HepG2 (cell line): ENCODE measurements at regions not wholly inside any gene's neighbourhood (a gene's known extent, or its start where the extent isn't known, plus 50 kb on each side); places are given as distances from the start of the nearest gene placed in this dataset.

Experiments used
- ATAC-seq: fragments of 200-7000 bp; cut with Tn5 transposase; 3 replicates; pipeline ENCODE4 v1.9.1; 2020; ENCODE audit warnings: mild to moderate bottlenecking, moderate library complexity
- BruUV-seq: library from RNA; stranded (reverse); fragments of 400-500 nt; replicated peaks from 2 replicates; lab custom pipeline; 2021; lab: Mats Ljungman, UMichigan
- CTCF ChIA-PET: fragments of 300-600 bp; formaldehyde crosslinking; extraction: SDS; loops from one replicate; lab custom pipeline; 2021; ENCODE audit warnings: low total read pairs, inconsistent platforms, low intra/inter-chr PET ratio; lab: Yijun Ruan, JAX
- POLR2A ChIA-PET: fragments of 350-600 bp; sonication (Branson Sonifier 250); formaldehyde crosslinking; loops from one replicate; lab custom pipeline; 2020; ENCODE audit warnings: antibody characterized with exemption, inconsistent platforms; lab: Yijun Ruan, JAX
- DNase-seq: peaks from one replicate; pipeline ENCODE4 v3.0.0-alpha.2; 2015; ENCODE audit warnings: low spot score
- FAIRE-seq: peaks from 3 replicates; lab custom pipeline; 2011; peaks lifted over from hg19 to GRCh38; lab: Jason Lieb, UNC
- H2AFZ ChIP-seq: one replicate; pipeline ENCODE4 v1.6.1; 2011; ENCODE audit warnings: low read length, inconsistent platforms
- H3K27ac ChIP-seq: fragments of 300-600 bp; 3 replicates; pipeline ENCODE4 v1.8.0; 2011; ENCODE audit warnings: mixed run types, mild to moderate bottlenecking, mixed read lengths, low read length, inconsistent platforms; ENCODE audit not compliant: insufficient read depth; ENCODE audit errors: extremely low read length
- H3K27me3 ChIP-seq, 2 experiments: fragments of 200-600 bp in 1 of 2; 2 replicates in 1 of 2; 3 replicates in 1 of 2; pipeline versions ENCODE4 v1.6.0 to v1.8.0; 2011; ENCODE audit warnings: low read length in 2 of 2, mild to moderate bottlenecking in 2 of 2, moderate library complexity in 2 of 2, inconsistent platforms in 1 of 2; ENCODE audit not compliant: insufficient read depth in 2 of 2, control insufficient read depth in 1 of 2
- H3K36me3 ChIP-seq, 2 experiments: fragments of 200-600 bp in 1 of 2; replicated peaks in 1 of 2; 2 replicates in 1 of 2; 3 replicates in 1 of 2; pipeline versions ENCODE4 v1.5.1 to v1.8.0; 2011; ENCODE audit warnings: low read length in 2 of 2, inconsistent platforms in 1 of 2; ENCODE audit not compliant: insufficient read depth in 2 of 2, control insufficient read depth in 1 of 2
- H3K4me1 ChIP-seq: 2 replicates; pipeline ENCODE4 v1.5.1; 2012; ENCODE audit warnings: low read length, inconsistent platforms; ENCODE audit not compliant: insufficient read depth
- H3K4me2 ChIP-seq: 2 replicates; pipeline ENCODE4 v1.6.0; 2011; ENCODE audit warnings: low read depth, low read length, inconsistent platforms
- H3K4me3 ChIP-seq, 3 experiments: fragments of 200-600 bp in 1 of 3; sonication (generic), shearing (Covaris generic) in 1 of 3; replicated peaks in 1 of 3; 2 replicates each; pipeline ENCODE4 v1.5.1; 2011 to 2016; ENCODE audit warnings: low read length in 3 of 3, inconsistent platforms in 2 of 3, low read depth in 2 of 3, mild to moderate bottlenecking in 2 of 3, control low read depth in 1 of 3, mixed read lengths in 1 of 3; ENCODE audit not compliant: insufficient read depth in 1 of 3
- H3K79me2 ChIP-seq: one replicate; pipeline ENCODE4 v1.6.1; 2011; ENCODE audit warnings: low read length, inconsistent platforms; ENCODE audit not compliant: insufficient read depth
- H3K9ac ChIP-seq: 2 replicates; pipeline ENCODE4 v1.6.0; 2011; ENCODE audit warnings: mild to moderate bottlenecking, low read depth, low read length, inconsistent platforms; ENCODE audit not compliant: insufficient read depth
- H3K9me3 ChIP-seq: 2 replicates; pipeline ENCODE4 v1.5.1; 2012; ENCODE audit warnings: mild to moderate bottlenecking, low read length
- H4K20me1 ChIP-seq: 2 replicates; pipeline ENCODE4 v1.6.0; 2011; ENCODE audit warnings: inconsistent platforms, mild to moderate bottlenecking, low read length, moderate library complexity; ENCODE audit not compliant: insufficient read depth
- CHD4 ChIP-seq: fragments of 200-600 bp; sonication (generic); IDR thresholded peaks from 2 replicates; pipeline ENCODE4 v1.7.0; 2017; ENCODE audit warnings: mild to moderate bottlenecking, low read length, borderline replicate concordance
- EP300 ChIP-seq, 3 experiments: sonication (generic) in 1 of 3; formaldehyde crosslinking in 1 of 3; IDR thresholded peaks; 2 replicates each; pipeline versions ENCODE4 v1.5.1 to v1.6.1; 2011 to 2020; ENCODE audit warnings: low read depth in 2 of 3, low read length in 2 of 3, borderline replicate concordance in 1 of 3, improper control_type of control experiment in 1 of 3, mild to moderate bottlenecking in 1 of 3, missing genetic modification reagents in 1 of 3, moderate library complexity in 1 of 3
- ETS1 ChIP-seq: sonication (generic); formaldehyde crosslinking; IDR thresholded peaks from 2 replicates; pipeline ENCODE4 v1.4.0; 2020; ENCODE audit warnings: missing genetic modification reagents
- FOSL1 ChIP-seq: sonication (generic); formaldehyde crosslinking; IDR thresholded peaks from 2 replicates; pipeline ENCODE4 v1.9.0; 2021; ENCODE audit warnings: missing genetic modification reagents, borderline replicate concordance
- HHEX ChIP-seq: IDR thresholded peaks from 2 replicates; pipeline ENCODE4 v1.6.1; 2016; ENCODE audit warnings: control low read depth
- TFAP4 ChIP-seq: sonication (generic); IDR thresholded peaks from 2 replicates; pipeline ENCODE4 v1.6.1; 2016; ENCODE audit warnings: low read depth, borderline replicate concordance
- TRIM22 ChIP-seq: fragments of 450-650 bp; IDR thresholded peaks from 2 replicates; pipeline ENCODE4 v1.6.1; 2017
- ZBTB8A ChIP-seq: sonication (generic); formaldehyde crosslinking; IDR thresholded peaks from 2 replicates; pipeline ENCODE4 v1.4.0; 2020; ENCODE audit warnings: mild to moderate bottlenecking, low read depth, missing genetic modification reagents, borderline replicate concordance
- ZFP36 ChIP-seq: fragments of 150-350 bp; IDR thresholded peaks from 2 replicates; pipeline ENCODE4 v1.6.1; 2018; ENCODE audit warnings: borderline replicate concordance, low read length, low read depth; ENCODE audit not compliant: partially characterized antibody
- ZNF253 ChIP-seq: sonication (generic); formaldehyde crosslinking; IDR thresholded peaks from 2 replicates; pipeline ENCODE4 v1.8.0; 2022; ENCODE audit warnings: mild to moderate bottlenecking, missing genetic modification reagents, borderline replicate concordance
- ZNF260 ChIP-seq: sonication (generic); formaldehyde crosslinking; IDR thresholded peaks from 2 replicates; pipeline ENCODE4 v1.4.0; 2020; ENCODE audit warnings: missing genetic modification reagents, low read depth, mild to moderate bottlenecking, borderline replicate concordance
- ZNF282 ChIP-seq: fragments of 450-650 bp; IDR thresholded peaks from 2 replicates; pipeline ENCODE4 v1.6.1; 2018; ENCODE audit not compliant: partially characterized antibody
- ZNF891 ChIP-seq: sonication (generic); formaldehyde crosslinking; IDR thresholded peaks from 2 replicates; pipeline ENCODE4 v1.5.0; 2020; ENCODE audit warnings: mild to moderate bottlenecking, missing genetic modification reagents
- WGBS: methylation state at CpG from one replicate; pipeline ENCODE4 v1.1.6; 2017; ENCODE audit warnings: low lambda C conversion rate; 5-methylcytosine and 5-hydroxymethylcytosine counted together
- in situ Hi-C: cut with HindIII; loops from 2 replicates; pipeline ENCODE4 v1.10.0; 2017; ENCODE audit warnings: low pct_unique_long_range_greater_than_20kb; ENCODE audit not compliant: extremely low pct_ligation_motif_present
- intact Hi-C: fragments of 100-400 bp; cut with micrococcal nuclease; formaldehyde crosslinking; loops from one replicate; pipeline ENCODE4 v1.10.0; 2022; ENCODE audit not compliant: unreplicated experiment

- intact Hi-C loops = no loop called here
- Histone ChIP-seq H3K27ac (no peak overlapping the region), H3K79me2 (no peaks in the 10 kb centered on the region), H3K27me3 (no peaks in the 10 kb centered on the region), H3K36me3 (no peaks in the 10 kb centered on the region), H3K4me2 (no peak overlapping the region), H3K4me1 (no peaks in the 10 kb centered on the region), H3K9ac (no peak overlapping the region), H4K20me1 (no peaks in the 10 kb centered on the region), H2AFZ (no peak overlapping the region), H3K9me3 (peaks cover 68% of the 10 kb centered on the region)
- in situ Hi-C loops = no loop called here
- FAIRE-seq = no peak
- 21% methylated on average over 2 of the region's 2 CpGs for WGBS
- ATAC-seq = no peak
- CTCF ChIA-PET = no interaction called here
- TF ChIP-seq ETS1 = no peak
- no peak for TF ChIP-seq ZNF891 (CRISPR knock-in tag)
- TF ChIP-seq ZNF282 = no peak
- TF ChIP-seq ZBTB8A (CRISPR knock-in tag) = no peak
- TF ChIP-seq, all 625 proteins: peak for 0
- POLR2A ChIA-PET = no interaction called here
- no peak for DNase-seq
- no peak overlapping the region for H3K4me3 ChIP-seq
- no TSS peak for BruUV-seq
These were observed 906.0 kb downstream of the ADGRL2 start for GRCh38 chr1:82706741-82707140.

GRCh38 chr1:82704966-82705365 lies 904.2 kb downstream of the ADGRL2 start:
- H3K79me2 ChIP-seq = no peaks in the 10 kb centered on the region
- no peak overlapping the region for H2AFZ ChIP-seq
- H3K27ac ChIP-seq = no peak overlapping the region
- in situ Hi-C loops (no loop called here), intact Hi-C loops (no loop called here)
- no peaks in the 10 kb centered on the region for H4K20me1 ChIP-seq
- H3K9me3 ChIP-seq = peaks cover 73% of the 10 kb centered on the region
- H3K4me2 ChIP-seq = no peak overlapping the region
- no peaks in the 10 kb centered on the region for H3K4me1 ChIP-seq
- ChIA-PET POLR2A (no interaction called here), CTCF (no interaction called here)
- no peaks in the 10 kb centered on the region for H3K36me3 ChIP-seq
- ATAC-seq = no peak
- no peak overlapping the region for H3K9ac ChIP-seq
- no peak overlapping the region for H3K4me3 ChIP-seq
- H3K27me3 ChIP-seq = no peaks in the 10 kb centered on the region
- no peak for FAIRE-seq
- BruUV-seq = no TSS peak
- DNase-seq = no peak
- TF ChIP-seq EP300 (IDR thresholded peaks at IDR 0.05; ENCODE audit: low read depth in 2 of 2, low read length in 2 of 2) = no peak
- no peak for TF ChIP-seq EP300 (CRISPR knock-in tag; IDR thresholded peaks at IDR 0.05; ENCODE audit: borderline replicate concordance)
- TF ChIP-seq FOSL1 (CRISPR knock-in tag) = no peak
- no peak for TF ChIP-seq TRIM22
- TF ChIP-seq ZFP36 = no peak
- TF ChIP-seq TFAP4 = no peak
- no peak for TF ChIP-seq HHEX (CRISPR knock-in tag)
- no peak for TF ChIP-seq CHD4
- TF ChIP-seq ZNF260 (CRISPR knock-in tag) = no peak
- no peak for TF ChIP-seq ZNF253 (CRISPR knock-in tag)
